Liver (tissue), 8 donors: ENCODE measurements at regions not wholly inside any gene's neighbourhood (a gene's known extent, or its start where the extent isn't known, plus 50 kb on each side); places are given as distances from the start of the nearest gene placed in this dataset.

ENCODE experiments used
- DNase-seq: peaks from one replicate; pipeline ENCODE4 v3.0.0-alpha.2; 2017; ENCODE audit warnings: low spot score
- H3K27ac ChIP-seq, 2 donors: one replicate each; pipeline ENCODE4 v1.7.0; 2013; ENCODE audit warnings: inconsistent platforms in 2 of 2, low read length in 2 of 2, control low read depth in 1 of 2, low read depth in 1 of 2, mild to moderate bottlenecking in 1 of 2
- H3K27me3 ChIP-seq, 4 donors: one replicate each; pipeline versions ENCODE4 v1.6.1 to v1.7.0; 2013; ENCODE audit warnings: low read length in 3 of 4, inconsistent platforms in 1 of 4, mild to moderate bottlenecking in 1 of 4, moderate library complexity in 1 of 4; ENCODE audit not compliant: control insufficient read depth in 4 of 4, insufficient read depth in 4 of 4
- H3K36me3 ChIP-seq, 4 donors: one replicate each; pipeline versions ENCODE4 v1.6.1 to v1.7.0; 2013; ENCODE audit warnings: low read length in 3 of 4, mild to moderate bottlenecking in 3 of 4, low read depth in 1 of 4, moderate library complexity in 1 of 4; ENCODE audit not compliant: control insufficient read depth in 4 of 4, insufficient read depth in 3 of 4
- H3K4me1 ChIP-seq, 4 donors: one replicate each; pipeline versions ENCODE4 v1.6.1 to v1.7.0; 2013; ENCODE audit warnings: low read length in 3 of 4, mild to moderate bottlenecking in 3 of 4, moderate library complexity in 1 of 4; ENCODE audit not compliant: control insufficient read depth in 4 of 4, insufficient read depth in 4 of 4
- H3K4me3 ChIP-seq, 3 donors: one replicate each; pipeline versions ENCODE4 v1.6.1 to v1.7.0; 2013; ENCODE audit warnings: low read length in 3 of 3, control low read depth in 1 of 3, low read depth in 1 of 3, mild to moderate bottlenecking in 1 of 3
- H3K9ac ChIP-seq, 2 donors: one replicate each; pipeline ENCODE4 v1.7.0; 2013; ENCODE audit warnings: low read length in 2 of 2, mild to moderate bottlenecking in 2 of 2, moderate library complexity in 2 of 2, control low read depth in 1 of 2, low read depth in 1 of 2
- H3K9me3 ChIP-seq, 4 donors: one replicate each; pipeline versions ENCODE4 v1.6.1 to v1.7.0; 2013; ENCODE audit warnings: low read length in 3 of 4; ENCODE audit not compliant: control insufficient read depth in 4 of 4
- EGR1 ChIP-seq, 2 donors: IDR thresholded peaks; 2 replicates each; pipeline ENCODE4 v1.6.1; 2016 to 2018; ENCODE audit warnings: antibody characterized with exemption in 2 of 2, low read depth in 2 of 2
- FOXA1 ChIP-seq: IDR thresholded peaks from 2 replicates; pipeline ENCODE4 v1.6.1; 2016; ENCODE audit warnings: antibody characterized with exemption
- FOXA2 ChIP-seq: IDR thresholded peaks from 2 replicates; pipeline ENCODE4 v1.6.1; 2016; ENCODE audit warnings: antibody characterized with exemption
- GABPA ChIP-seq, 2 donors: IDR thresholded peaks in 1 of 2; conservative IDR thresholded peaks in 1 of 2; 2 replicates each; pipeline ENCODE4 v1.6.1; 2016; ENCODE audit warnings: antibody characterized with exemption in 2 of 2, mild to moderate bottlenecking in 1 of 2, moderate library complexity in 1 of 2
- HNF4G ChIP-seq: IDR thresholded peaks from 2 replicates; pipeline ENCODE4 v1.6.1; 2016; ENCODE audit warnings: antibody characterized with exemption
- JUND ChIP-seq, 2 donors: IDR thresholded peaks; 2 replicates each; pipeline ENCODE4 v1.6.1; 2016; ENCODE audit warnings: antibody characterized with exemption in 2 of 2
- NR2F2 ChIP-seq: IDR thresholded peaks from 2 replicates; pipeline ENCODE4 v1.6.1; 2016; ENCODE audit warnings: antibody characterized with exemption
- RAD21 ChIP-seq, 2 donors: IDR thresholded peaks; 2 replicates each; pipeline ENCODE4 v1.6.1; 2016; ENCODE audit warnings: antibody characterized with exemption in 2 of 2, mild to moderate bottlenecking in 2 of 2
- RXRA ChIP-seq, 2 donors: IDR thresholded peaks; 2 replicates each; pipeline ENCODE4 v1.6.1; 2017 to 2018; ENCODE audit warnings: antibody characterized with exemption in 2 of 2, mild to moderate bottlenecking in 1 of 2
- SP1 ChIP-seq: IDR thresholded peaks from 2 replicates; pipeline ENCODE4 v1.6.1; 2018; ENCODE audit warnings: antibody characterized with exemption, mild to moderate bottlenecking
- TAF1 ChIP-seq: conservative IDR thresholded peaks from 2 replicates; pipeline ENCODE4 v1.6.1; 2016; ENCODE audit warnings: antibody characterized with exemption, mild to moderate bottlenecking
- YY1 ChIP-seq: IDR thresholded peaks from 2 replicates; pipeline ENCODE4 v1.6.1; 2016; ENCODE audit warnings: antibody characterized with exemption, mild to moderate bottlenecking
- WGBS: extraction: QIAGEN DNeasy Blood & Tissue Kit; methylation state at CpG from one replicate; pipeline ENCODE4 v1.1.7; 2013; 5-methylcytosine and 5-hydroxymethylcytosine counted together
- TF ChIP-seq, protein P1 (sequence below): IDR thresholded peaks from 2 replicates; pipeline ENCODE4 v1.6.1; 2016; ENCODE audit warnings: antibody characterized with exemption
- TF ChIP-seq, protein P2 (sequence below): IDR thresholded peaks from 2 replicates; pipeline ENCODE4 v1.6.1; 2016; ENCODE audit warnings: antibody characterized with exemption, mild to moderate bottlenecking
- TF ChIP-seq, protein P3 (sequence below): IDR thresholded peaks from 2 replicates; pipeline ENCODE4 v1.6.1; 2016; ENCODE audit warnings: antibody characterized with exemption
- TF ChIP-seq, protein P4 (sequence below): IDR thresholded peaks from 2 replicates; pipeline ENCODE4 v1.6.1; 2016; ENCODE audit warnings: antibody characterized with exemption
- TF ChIP-seq, protein P5 (sequence below): fragments of 150-350 bp; IDR thresholded peaks from 2 replicates; pipeline ENCODE4 v1.5.1; 2017; ENCODE audit warnings: improper control_type of control experiment, low read depth, low read length; ENCODE audit not compliant: missing input control
- donor health status: healthy.
- donor health status: healthy.
- donor health status: healthy.
- donor health status: healthy.
- donor health status: healthy.

DNA sequence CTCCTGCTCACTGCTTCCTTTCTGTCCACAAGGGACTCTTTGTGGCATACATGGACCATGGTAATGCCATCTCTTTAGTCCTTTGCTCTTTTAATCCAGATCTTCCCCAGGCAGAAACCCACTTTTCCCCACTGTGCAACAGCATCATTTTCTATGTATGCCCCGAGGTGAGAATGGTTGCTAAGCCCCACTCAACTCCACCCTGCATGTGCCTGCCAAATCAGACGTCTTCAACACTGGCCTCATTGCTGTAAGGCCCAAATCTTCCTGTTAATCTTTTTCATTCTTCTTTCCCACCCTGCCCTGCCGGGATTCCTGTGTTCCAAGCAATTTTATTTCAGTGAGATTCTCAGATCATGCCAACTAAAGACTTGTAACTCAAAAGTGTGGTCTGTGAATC, 328.4 kb downstream of the PAX3 start:
- no peaks in the 10 kb centered on the region for H3K9me3 ChIP-seq
- no peak overlapping the region for H3K9ac ChIP-seq
- no peak for TF ChIP-seq HNF4G
- TF ChIP-seq JUND (IDR thresholded peaks at IDR 0.05), result no peak
- TF ChIP-seq FOXA1, result no peak
- TF ChIP-seq, protein P1, sequence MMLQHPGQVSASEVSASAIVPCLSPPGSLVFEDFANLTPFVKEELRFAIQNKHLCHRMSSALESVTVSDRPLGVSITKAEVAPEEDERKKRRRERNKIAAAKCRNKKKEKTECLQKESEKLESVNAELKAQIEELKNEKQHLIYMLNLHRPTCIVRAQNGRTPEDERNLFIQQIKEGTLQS, result no peak
- TF ChIP-seq, protein P2, sequence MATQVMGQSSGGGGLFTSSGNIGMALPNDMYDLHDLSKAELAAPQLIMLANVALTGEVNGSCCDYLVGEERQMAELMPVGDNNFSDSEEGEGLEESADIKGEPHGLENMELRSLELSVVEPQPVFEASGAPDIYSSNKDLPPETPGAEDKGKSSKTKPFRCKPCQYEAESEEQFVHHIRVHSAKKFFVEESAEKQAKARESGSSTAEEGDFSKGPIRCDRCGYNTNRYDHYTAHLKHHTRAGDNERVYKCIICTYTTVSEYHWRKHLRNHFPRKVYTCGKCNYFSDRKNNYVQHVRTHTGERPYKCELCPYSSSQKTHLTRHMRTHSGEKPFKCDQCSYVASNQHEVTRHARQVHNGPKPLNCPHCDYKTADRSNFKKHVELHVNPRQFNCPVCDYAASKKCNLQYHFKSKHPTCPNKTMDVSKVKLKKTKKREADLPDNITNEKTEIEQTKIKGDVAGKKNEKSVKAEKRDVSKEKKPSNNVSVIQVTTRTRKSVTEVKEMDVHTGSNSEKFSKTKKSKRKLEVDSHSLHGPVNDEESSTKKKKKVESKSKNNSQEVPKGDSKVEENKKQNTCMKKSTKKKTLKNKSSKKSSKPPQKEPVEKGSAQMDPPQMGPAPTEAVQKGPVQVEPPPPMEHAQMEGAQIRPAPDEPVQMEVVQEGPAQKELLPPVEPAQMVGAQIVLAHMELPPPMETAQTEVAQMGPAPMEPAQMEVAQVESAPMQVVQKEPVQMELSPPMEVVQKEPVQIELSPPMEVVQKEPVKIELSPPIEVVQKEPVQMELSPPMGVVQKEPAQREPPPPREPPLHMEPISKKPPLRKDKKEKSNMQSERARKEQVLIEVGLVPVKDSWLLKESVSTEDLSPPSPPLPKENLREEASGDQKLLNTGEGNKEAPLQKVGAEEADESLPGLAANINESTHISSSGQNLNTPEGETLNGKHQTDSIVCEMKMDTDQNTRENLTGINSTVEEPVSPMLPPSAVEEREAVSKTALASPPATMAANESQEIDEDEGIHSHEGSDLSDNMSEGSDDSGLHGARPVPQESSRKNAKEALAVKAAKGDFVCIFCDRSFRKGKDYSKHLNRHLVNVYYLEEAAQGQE, result no peak
- no peak for TF ChIP-seq RXRA (IDR thresholded peaks at IDR 0.05)
- TF ChIP-seq GABPA (IDR thresholded peaks at IDR 0.05 in 1 of 2, conservative IDR thresholded peaks at IDR 0.05 in 1 of 2), result no peak
- no peak for TF ChIP-seq TAF1
- TF ChIP-seq, protein P3, sequence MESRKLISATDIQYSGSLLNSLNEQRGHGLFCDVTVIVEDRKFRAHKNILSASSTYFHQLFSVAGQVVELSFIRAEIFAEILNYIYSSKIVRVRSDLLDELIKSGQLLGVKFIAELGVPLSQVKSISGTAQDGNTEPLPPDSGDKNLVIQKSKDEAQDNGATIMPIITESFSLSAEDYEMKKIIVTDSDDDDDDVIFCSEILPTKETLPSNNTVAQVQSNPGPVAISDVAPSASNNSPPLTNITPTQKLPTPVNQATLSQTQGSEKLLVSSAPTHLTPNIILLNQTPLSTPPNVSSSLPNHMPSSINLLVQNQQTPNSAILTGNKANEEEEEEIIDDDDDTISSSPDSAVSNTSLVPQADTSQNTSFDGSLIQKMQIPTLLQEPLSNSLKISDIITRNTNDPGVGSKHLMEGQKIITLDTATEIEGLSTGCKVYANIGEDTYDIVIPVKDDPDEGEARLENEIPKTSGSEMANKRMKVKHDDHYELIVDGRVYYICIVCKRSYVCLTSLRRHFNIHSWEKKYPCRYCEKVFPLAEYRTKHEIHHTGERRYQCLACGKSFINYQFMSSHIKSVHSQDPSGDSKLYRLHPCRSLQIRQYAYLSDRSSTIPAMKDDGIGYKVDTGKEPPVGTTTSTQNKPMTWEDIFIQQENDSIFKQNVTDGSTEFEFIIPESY, result no peak
- WGBS, result 31% methylated on average over 3 of the region's 3 CpGs
- DNase-seq, result no peak
- no peak overlapping the region for H3K4me3 ChIP-seq
- H3K27me3 ChIP-seq, result no peaks in the 10 kb centered on the region
- no peaks in the 10 kb centered on the region for H3K36me3 ChIP-seq
- H3K27ac ChIP-seq, result no peak overlapping the region
- no peaks in the 10 kb centered on the region for H3K4me1 ChIP-seq

DNA sequence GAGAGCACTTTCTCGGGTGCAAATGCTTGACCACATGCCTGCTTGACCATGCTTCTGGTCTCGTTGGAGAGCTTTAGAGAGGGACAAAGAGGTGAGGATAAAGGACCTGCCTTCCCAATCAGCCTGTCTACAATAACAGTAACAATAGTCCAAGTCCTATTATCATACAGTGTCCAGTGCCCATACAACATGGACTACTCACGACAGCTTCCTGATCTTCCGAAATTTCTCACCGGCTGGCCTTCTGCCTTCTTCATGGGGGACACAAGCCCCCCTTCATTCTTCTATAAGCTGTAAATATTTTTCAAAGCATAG, 329.0 kb downstream of the PAX3 start:
- WGBS, result 70% methylated on average over 5 of the region's 5 CpGs
- no peaks in the 10 kb centered on the region for H3K27me3 ChIP-seq
- DNase-seq, result no peak
- no peak overlapping the region for H3K4me3 ChIP-seq
- H3K27ac ChIP-seq, result no peak overlapping the region
- H3K9me3 ChIP-seq, result no peaks in the 10 kb centered on the region
- TF ChIP-seq EGR1 (IDR thresholded peaks at IDR 0.05; ENCODE audit: low read depth in 2 of 2) (no peak), RXRA (IDR thresholded peaks at IDR 0.05) (no peak), HNF4G (no peak), GABPA (IDR thresholded peaks at IDR 0.05 in 1 of 2, conservative IDR thresholded peaks at IDR 0.05 in 1 of 2) (no peak), YY1 (no peak), NR2F2 (no peak), SP1 (no peak), RAD21 (IDR thresholded peaks at IDR 0.05) (no peak), JUND (IDR thresholded peaks at IDR 0.05) (no peak), FOXA2 (no peak)
- TF ChIP-seq, protein P1, result no peak
- TF ChIP-seq, protein P2, result no peak
- TF ChIP-seq, protein P4, sequence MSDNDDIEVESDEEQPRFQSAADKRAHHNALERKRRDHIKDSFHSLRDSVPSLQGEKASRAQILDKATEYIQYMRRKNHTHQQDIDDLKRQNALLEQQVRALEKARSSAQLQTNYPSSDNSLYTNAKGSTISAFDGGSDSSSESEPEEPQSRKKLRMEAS, result no peak
- TF ChIP-seq, protein P5, sequence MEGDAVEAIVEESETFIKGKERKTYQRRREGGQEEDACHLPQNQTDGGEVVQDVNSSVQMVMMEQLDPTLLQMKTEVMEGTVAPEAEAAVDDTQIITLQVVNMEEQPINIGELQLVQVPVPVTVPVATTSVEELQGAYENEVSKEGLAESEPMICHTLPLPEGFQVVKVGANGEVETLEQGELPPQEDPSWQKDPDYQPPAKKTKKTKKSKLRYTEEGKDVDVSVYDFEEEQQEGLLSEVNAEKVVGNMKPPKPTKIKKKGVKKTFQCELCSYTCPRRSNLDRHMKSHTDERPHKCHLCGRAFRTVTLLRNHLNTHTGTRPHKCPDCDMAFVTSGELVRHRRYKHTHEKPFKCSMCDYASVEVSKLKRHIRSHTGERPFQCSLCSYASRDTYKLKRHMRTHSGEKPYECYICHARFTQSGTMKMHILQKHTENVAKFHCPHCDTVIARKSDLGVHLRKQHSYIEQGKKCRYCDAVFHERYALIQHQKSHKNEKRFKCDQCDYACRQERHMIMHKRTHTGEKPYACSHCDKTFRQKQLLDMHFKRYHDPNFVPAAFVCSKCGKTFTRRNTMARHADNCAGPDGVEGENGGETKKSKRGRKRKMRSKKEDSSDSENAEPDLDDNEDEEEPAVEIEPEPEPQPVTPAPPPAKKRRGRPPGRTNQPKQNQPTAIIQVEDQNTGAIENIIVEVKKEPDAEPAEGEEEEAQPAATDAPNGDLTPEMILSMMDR, result no peak
- TF ChIP-seq, protein P3, result no peak
- no peaks in the 10 kb centered on the region for H3K36me3 ChIP-seq
- H3K9ac ChIP-seq, result no peak overlapping the region
- H3K4me1 ChIP-seq, result no peaks in the 10 kb centered on the region
